ENCODE measurements at regions not wholly inside any gene's neighbourhood (a gene's known extent, or its start where the extent isn't known, plus 50 kb on each side); places are given as distances from the start of the nearest gene placed in this dataset.

- Histone ChIP-seq H3K4me3 (ENCODE audit: severe bottlenecking) (no peak overlapping the region), H3K27ac (ENCODE audit: poor library complexity, severe bottlenecking) (no peak overlapping the region), H3K9me3 (ENCODE audit: severe bottlenecking) (peaks cover 1% of the 10 kb centered on the region), H3K36me3 (ENCODE audit: low read depth) (no peaks in the 10 kb centered on the region), H3K4me1 (ENCODE audit: insufficient read depth, poor library complexity, severe bottlenecking) (no peaks in the 10 kb centered on the region), H3K27me3 (ENCODE audit: insufficient read depth, poor library complexity, severe bottlenecking) (no peaks in the 10 kb centered on the region)
- no peak for TF ChIP-seq CTCF (IDR thresholded peaks at IDR 0.05; ENCODE audit: poor library complexity, severe bottlenecking)
- ATAC-seq (ENCODE audit: low read depth) (no peak), DNase-seq (ENCODE audit: low spot score) (no peak)
These were observed 118.8 kb upstream of the VPREB1 start for GRCh38 chr22:22125579-22126468.

- no peaks in the 10 kb centered on the region for H3K27me3 ChIP-seq (ENCODE audit: insufficient read depth, poor library complexity, severe bottlenecking)
- no peak for TF ChIP-seq CTCF (IDR thresholded peaks at IDR 0.05; ENCODE audit: poor library complexity, severe bottlenecking)
- H3K4me1 ChIP-seq (ENCODE audit: insufficient read depth, poor library complexity, severe bottlenecking): no peaks in the 10 kb centered on the region
- H3K36me3 ChIP-seq (ENCODE audit: low read depth): no peaks in the 10 kb centered on the region
- H3K9me3 ChIP-seq (ENCODE audit: severe bottlenecking): peaks cover 3% of the 10 kb centered on the region
- DNase-seq (ENCODE audit: low spot score) (no peak), ATAC-seq (ENCODE audit: low read depth) (no peak)
- no peak overlapping the region for H3K4me3 ChIP-seq (ENCODE audit: severe bottlenecking)
- H3K27ac ChIP-seq (ENCODE audit: poor library complexity, severe bottlenecking): no peak overlapping the region
These were observed 119.5 kb upstream of the VPREB1 start for GRCh38 chr22:22125028-22125578.

- Histone ChIP-seq H3K4me3 (ENCODE audit: severe bottlenecking) (no peak overlapping the region), H3K27ac (ENCODE audit: poor library complexity, severe bottlenecking) (no peak overlapping the region), H3K9me3 (ENCODE audit: severe bottlenecking) (peaks cover 3% of the 10 kb centered on the region), H3K27me3 (ENCODE audit: insufficient read depth, poor library complexity, severe bottlenecking) (no peaks in the 10 kb centered on the region), H3K4me1 (ENCODE audit: insufficient read depth, poor library complexity, severe bottlenecking) (no peaks in the 10 kb centered on the region), H3K36me3 (ENCODE audit: low read depth) (no peaks in the 10 kb centered on the region)
- DNase-seq (ENCODE audit: low spot score): no peak
- no peak for ATAC-seq (ENCODE audit: low read depth)
- TF ChIP-seq CTCF (IDR thresholded peaks at IDR 0.05; ENCODE audit: poor library complexity, severe bottlenecking): no peak
These were observed 120.2 kb upstream of the VPREB1 start for GRCh38 chr22:22124374-22124773.

GRCh38 chr22:22123960-22124278 is 120.7 kb upstream of the VPREB1 start:
- H3K27me3 ChIP-seq (ENCODE audit: insufficient read depth, poor library complexity, severe bottlenecking): no peaks in the 10 kb centered on the region
- no peak for DNase-seq (ENCODE audit: low spot score)
- no peak overlapping the region for H3K27ac ChIP-seq (ENCODE audit: poor library complexity, severe bottlenecking)
- H3K9me3 ChIP-seq (ENCODE audit: severe bottlenecking): peaks cover 6% of the 10 kb centered on the region
- H3K4me3 ChIP-seq (ENCODE audit: severe bottlenecking): no peak overlapping the region
- H3K36me3 ChIP-seq (ENCODE audit: low read depth): no peaks in the 10 kb centered on the region
- no peak for ATAC-seq (ENCODE audit: low read depth)
- H3K4me1 ChIP-seq (ENCODE audit: insufficient read depth, poor library complexity, severe bottlenecking): no peaks in the 10 kb centered on the region
- no peak for TF ChIP-seq CTCF (IDR thresholded peaks at IDR 0.05; ENCODE audit: poor library complexity, severe bottlenecking)

Measured in RWPE2 (cell line).